ENCODE measurements at regions not wholly inside any gene's neighbourhood (a gene's known extent, or its start where the extent isn't known, plus 50 kb on each side); places are given as distances from the start of the nearest gene placed in this dataset.
A peak's percentile ranks its signal among the peaks of the same experiment; 100 is the strongest.

DNA sequence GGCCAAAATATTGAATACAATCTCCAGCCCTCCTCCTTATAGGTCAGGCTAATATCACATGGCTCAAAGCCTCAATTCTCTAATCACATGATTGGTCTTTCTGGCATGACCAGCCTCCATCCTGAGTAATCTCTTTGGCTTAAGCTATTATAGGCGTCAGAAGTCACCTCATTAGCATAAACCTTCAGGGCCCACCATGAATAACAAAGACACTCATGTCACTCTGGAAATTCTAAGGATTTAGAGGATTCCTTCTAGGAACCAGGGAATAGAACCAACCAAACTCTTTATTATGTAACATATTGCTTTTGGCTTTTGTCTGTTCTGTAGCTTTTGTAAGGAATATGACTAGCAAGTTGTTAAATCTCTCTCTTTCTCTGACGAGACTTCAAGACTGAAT, 109.2 kb upstream of the IGFBP7 start:
- Histone ChIP-seq H3K4me2 (ENCODE audit: low read length) (no peak overlapping the region), H3K9me3 (ENCODE audit: low read length) (no peaks in the 10 kb centered on the region), H3K79me2 (ENCODE audit: low read length) (no peaks in the 10 kb centered on the region), H3K36me3 (ENCODE audit: low read depth, low read length) (no peaks in the 10 kb centered on the region), H3F3A (ENCODE audit: low read length, unreplicated experiment) (no peaks in the 10 kb centered on the region), H2AFZ (ENCODE audit: low read length) (no peak overlapping the region), H4K20me1 (ENCODE audit: low read length) (no peaks in the 10 kb centered on the region), H3K27me3 (ENCODE audit: low read length) (peaks cover 6% of the 10 kb centered on the region; the same call in 1 of the 2 replicates), H3K4me3 (ENCODE audit: low read length) (no peak overlapping the region), H3K4me1 (ENCODE audit: insufficient read depth, low read length) (no peaks in the 10 kb centered on the region), H3K9ac (ENCODE audit: low read length) (no peak overlapping the region), H3K27ac (ENCODE audit: low read length) (no peak overlapping the region), H3K9me2 (replicated peaks; ENCODE audit: low read length) (no peaks in the 10 kb centered on the region)
- TF ChIP-seq EZH2 (IDR thresholded peaks at IDR 0.05; ENCODE audit: low read length, unreplicated experiment), result no peak
- TF ChIP-seq, protein P1, sequence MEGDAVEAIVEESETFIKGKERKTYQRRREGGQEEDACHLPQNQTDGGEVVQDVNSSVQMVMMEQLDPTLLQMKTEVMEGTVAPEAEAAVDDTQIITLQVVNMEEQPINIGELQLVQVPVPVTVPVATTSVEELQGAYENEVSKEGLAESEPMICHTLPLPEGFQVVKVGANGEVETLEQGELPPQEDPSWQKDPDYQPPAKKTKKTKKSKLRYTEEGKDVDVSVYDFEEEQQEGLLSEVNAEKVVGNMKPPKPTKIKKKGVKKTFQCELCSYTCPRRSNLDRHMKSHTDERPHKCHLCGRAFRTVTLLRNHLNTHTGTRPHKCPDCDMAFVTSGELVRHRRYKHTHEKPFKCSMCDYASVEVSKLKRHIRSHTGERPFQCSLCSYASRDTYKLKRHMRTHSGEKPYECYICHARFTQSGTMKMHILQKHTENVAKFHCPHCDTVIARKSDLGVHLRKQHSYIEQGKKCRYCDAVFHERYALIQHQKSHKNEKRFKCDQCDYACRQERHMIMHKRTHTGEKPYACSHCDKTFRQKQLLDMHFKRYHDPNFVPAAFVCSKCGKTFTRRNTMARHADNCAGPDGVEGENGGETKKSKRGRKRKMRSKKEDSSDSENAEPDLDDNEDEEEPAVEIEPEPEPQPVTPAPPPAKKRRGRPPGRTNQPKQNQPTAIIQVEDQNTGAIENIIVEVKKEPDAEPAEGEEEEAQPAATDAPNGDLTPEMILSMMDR (conservative IDR thresholded peaks at IDR 0.05; ENCODE audit: low read depth, low read length), result no peak
- no peak for TF ChIP-seq EZH2phosphoT487 (IDR thresholded peaks at IDR 0.05; ENCODE audit: borderline replicate concordance, low read length)
- DNase-seq (no peak), ATAC-seq (no peak)
- intact Hi-C loops (cut with micrococcal nuclease), result no loop called here
- ChIA-PET CTCF (no interaction called here), POLR2A (ENCODE audit: unreplicated experiment) (no interaction called here)
- BruUV-seq (replicated peaks), result no TSS peak

- ATAC-seq, result no peak
- POLR2A ChIA-PET (ENCODE audit: unreplicated experiment), result no interaction called here
- no peak overlapping the region for H3K9ac ChIP-seq (ENCODE audit: low read length)
Observed at GRCh38 chr4:57214654-57215411, 104.6 kb upstream of the IGFBP7 start.

DNA sequence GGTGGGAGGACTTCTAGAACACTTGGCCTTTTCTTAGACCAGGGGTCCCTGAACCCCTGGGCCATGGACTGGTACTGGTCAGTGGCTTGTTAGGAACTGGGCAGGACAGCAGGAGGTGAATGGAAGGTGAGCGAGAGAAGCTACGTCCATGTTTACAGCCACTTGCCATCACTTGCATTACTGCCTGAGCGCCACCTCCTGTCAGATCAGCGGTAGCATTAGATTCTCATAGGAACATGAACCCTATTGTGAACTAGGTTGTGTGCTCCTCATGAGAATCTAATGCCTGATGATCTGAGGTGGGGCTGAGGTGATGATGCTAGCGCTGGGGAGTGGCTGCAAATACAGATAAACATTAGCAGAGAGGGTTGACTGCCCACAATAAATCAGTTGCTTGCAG, 100.9 kb upstream of the IGFBP7 start:
- POLR2A ChIA-PET (ENCODE audit: unreplicated experiment), result no interaction called here
- no peaks in the 10 kb centered on the region for H3K4me1 ChIP-seq (ENCODE audit: insufficient read depth, low read length)
- ATAC-seq, result no peak
- no peaks in the 10 kb centered on the region for H3K9me3 ChIP-seq (ENCODE audit: low read length)
- TF ChIP-seq, protein P1 (conservative IDR thresholded peaks at IDR 0.05; ENCODE audit: low read depth, low read length), result peak; percentile 37; the same call in 1 of the 2 replicates
- TF ChIP-seq EZH2phosphoT487 (IDR thresholded peaks at IDR 0.05; ENCODE audit: borderline replicate concordance, low read length) (no peak), EZH2 (IDR thresholded peaks at IDR 0.05; ENCODE audit: low read length, unreplicated experiment) (no peak)
- H2AFZ ChIP-seq (ENCODE audit: low read length), result no peak overlapping the region
- no peaks in the 10 kb centered on the region for H3K36me3 ChIP-seq (ENCODE audit: low read depth, low read length)
- H3K4me3 ChIP-seq (ENCODE audit: low read length), result no peak overlapping the region
- DNase-seq, result no peak
- no peak overlapping the region for H3K4me2 ChIP-seq (ENCODE audit: low read length)
- no peaks in the 10 kb centered on the region for H3K79me2 ChIP-seq (ENCODE audit: low read length)
- CTCF ChIA-PET, result interaction anchor here (1.0 kb wide), 1 partner anchor 48 kb away, joined by 4 read pairs; no protein-coding TSS in a partner anchor
- no peaks in the 10 kb centered on the region for H4K20me1 ChIP-seq (ENCODE audit: low read length)
- no TSS peak for BruUV-seq (replicated peaks)
- H3K27me3 ChIP-seq (ENCODE audit: low read length), result peaks cover 15% of the 10 kb centered on the region
- H3K9me2 ChIP-seq (replicated peaks; ENCODE audit: low read length), result no peaks in the 10 kb centered on the region
- no peak overlapping the region for H3K27ac ChIP-seq (ENCODE audit: low read length)
- H3K9ac ChIP-seq (ENCODE audit: low read length), result no peak overlapping the region
- no peaks in the 10 kb centered on the region for H3F3A ChIP-seq (ENCODE audit: low read length, unreplicated experiment)
- intact Hi-C loops (cut with micrococcal nuclease), result no loop called here

More at GRCh38 chr4:57214654-57215411, 104.6 kb upstream of the IGFBP7 start:
- Histone ChIP-seq H3K4me3 (ENCODE audit: low read length) (no peak overlapping the region), H3K4me2 (ENCODE audit: low read length) (no peak overlapping the region), H3K9me2 (replicated peaks; ENCODE audit: low read length) (no peaks in the 10 kb centered on the region), H4K20me1 (ENCODE audit: low read length) (no peaks in the 10 kb centered on the region), H3K27ac (ENCODE audit: low read length) (no peak overlapping the region), H3F3A (ENCODE audit: low read length, unreplicated experiment) (no peaks in the 10 kb centered on the region), H3K9me3 (ENCODE audit: low read length) (no peaks in the 10 kb centered on the region), H3K4me1 (ENCODE audit: insufficient read depth, low read length) (no peaks in the 10 kb centered on the region), H3K27me3 (ENCODE audit: low read length) (peaks cover 15% of the 10 kb centered on the region), H3K36me3 (ENCODE audit: low read depth, low read length) (no peaks in the 10 kb centered on the region), H3K79me2 (ENCODE audit: low read length) (no peaks in the 10 kb centered on the region), H2AFZ (ENCODE audit: low read length) (no peak overlapping the region)
- peak; percentile 25 for DNase-seq
- intact Hi-C loops (cut with micrococcal nuclease), result no loop called here
- no TSS peak for BruUV-seq (replicated peaks)
- TF ChIP-seq, protein P1 (conservative IDR thresholded peaks at IDR 0.05; ENCODE audit: low read depth, low read length), result no peak
- TF ChIP-seq EZH2phosphoT487 (IDR thresholded peaks at IDR 0.05; ENCODE audit: borderline replicate concordance, low read length), result no peak
- TF ChIP-seq EZH2 (IDR thresholded peaks at IDR 0.05; ENCODE audit: low read length, unreplicated experiment), result no peak
- CTCF ChIA-PET, result no interaction called here

All from PC-3 (cell line).